COLO829 (cell line): ENCODE measurements at regions not wholly inside any gene's neighbourhood (a gene's known extent, or its start where the extent isn't known, plus 50 kb on each side); places are given as distances from the start of the nearest gene placed in this dataset.
"Not testable (repeated sequence)": the region's sequence is repeated elsewhere in the genome, so short reads cannot be mapped to it uniquely, and the experiment has no call there.

Experiments used
- DNase-seq: peaks from one replicate; pipeline ENCODE4 v3.0.0; 2012; ENCODE audit warnings: low spot score

- DNase-seq, result no peak
Measured at GRCh38 chr2:147181351-147182029, 663.3 kb upstream of the ACVR2A start.

GRCh38 chr2:147177071-147177857 is 667.6 kb upstream of the ACVR2A start:
- DNase-seq, result no peak

GRCh38 chr2:147174824-147175254 is 670.0 kb upstream of the ACVR2A start:
- no peak for DNase-seq

GRCh38 chr2:147173798-147174197 is 671.0 kb upstream of the ACVR2A start:
- no peak for DNase-seq

GRCh38 chr2:147173189-147173581 is 671.6 kb upstream of the ACVR2A start:
- no peak for DNase-seq

GRCh38 chr2:147172493-147173188 is 672.2 kb upstream of the ACVR2A start:
- DNase-seq, result peak; percentile 35

GRCh38 chr2:147171941-147172340 is 672.9 kb upstream of the ACVR2A start:
- DNase-seq, result no peak

- DNase-seq, result no peak
Measured at GRCh38 chr2:147170932-147171331, 673.9 kb upstream of the ACVR2A start.

- DNase-seq, result no peak
Measured at GRCh38 chr2:147165697-147166382, 679.0 kb upstream of the ACVR2A start.

GRCh38 chr2:147164563-147164962 is 680.3 kb upstream of the ACVR2A start:
- no peak for DNase-seq

- DNase-seq, result no peak
Measured at GRCh38 chr2:147161746-147162145, 683.1 kb upstream of the ACVR2A start.

GRCh38 chr2:147156970-147157369 is 687.9 kb upstream of the ACVR2A start:
- DNase-seq, result no peak

GRCh38 chr2:147150241-147150635 is 694.6 kb upstream of the ACVR2A start:
- no peak for DNase-seq

GRCh38 chr2:147149575-147150240 is 695.1 kb upstream of the ACVR2A start:
- no peak for DNase-seq

GRCh38 chr2:147147802-147148201 is 697.0 kb upstream of the ACVR2A start:
- DNase-seq, result no peak

- no peak for DNase-seq
Measured at GRCh38 chr2:147141930-147142329, 702.9 kb upstream of the ACVR2A start.

GRCh38 chr2:147139732-147140131 is 705.1 kb upstream of the ACVR2A start:
- DNase-seq, result not testable (repeated sequence)

- no peak for DNase-seq
Measured at GRCh38 chr2:147137711-147138110, 707.1 kb upstream of the ACVR2A start.

GRCh38 chr2:147135376-147135775 is 709.5 kb upstream of the ACVR2A start:
- no peak for DNase-seq

- no peak for DNase-seq
Measured at GRCh38 chr2:147133286-147133908, 711.4 kb upstream of the ACVR2A start.

GRCh38 chr2:147125145-147125544 is 719.7 kb upstream of the ACVR2A start:
- DNase-seq, result no peak
